NCI-H82 treated with DMSO at 0.1 percent for 48 hours (cell line): ENCODE measurements at regions not wholly inside any gene's neighbourhood (a gene's known extent, or its start where the extent isn't known, plus 50 kb on each side); places are given as distances from the start of the nearest gene placed in this dataset.
"Not testable (repeated sequence)": the region's sequence is repeated elsewhere in the genome, so short reads cannot be mapped to it uniquely, and the experiment has no call there.

Experiments
- DNase-seq: peaks from one replicate; lab custom pipeline; 2025; ENCODE audit not compliant: unreplicated experiment; lab: John Stamatoyannopoulos, UW

- no peak for DNase-seq
These were observed 367.0 kb downstream of the RND3 start for GRCh38 chr2:150120326-150120955.

GRCh38 chr2:150119819-150120218 lies 367.6 kb downstream of the RND3 start:
- no peak for DNase-seq

GRCh38 chr2:150114089-150114488 lies 373.4 kb downstream of the RND3 start:
- not testable (repeated sequence) for DNase-seq

GRCh38 chr2:150110548-150110947 lies 376.9 kb downstream of the RND3 start:
- no peak for DNase-seq

GRCh38 chr2:150109912-150110311 lies 377.6 kb downstream of the RND3 start:
- no peak for DNase-seq

GRCh38 chr2:150109028-150109427 lies 378.4 kb downstream of the RND3 start:
- DNase-seq: no peak

GRCh38 chr2:150107816-150108215 lies 379.7 kb downstream of the RND3 start:
- DNase-seq: no peak

- DNase-seq: no peak
These were observed 380.3 kb downstream of the RND3 start for GRCh38 chr2:150107170-150107569.

GRCh38 chr2:150101947-150102346 lies 385.5 kb downstream of the RND3 start:
- peak; percentile 92 for DNase-seq

GRCh38 chr2:150100834-150101233 lies 386.6 kb downstream of the RND3 start:
- no peak for DNase-seq

- no peak for DNase-seq
These were observed 387.1 kb downstream of the RND3 start for GRCh38 chr2:150100336-150100735.

- no peak for DNase-seq
These were observed 387.7 kb downstream of the RND3 start for GRCh38 chr2:150099805-150100204.

- no peak for DNase-seq
These were observed 389.5 kb downstream of the RND3 start for GRCh38 chr2:150097901-150098531.

GRCh38 chr2:150097402-150097801 lies 390.1 kb downstream of the RND3 start:
- no peak for DNase-seq

- DNase-seq: no peak
These were observed 391.9 kb downstream of the RND3 start for GRCh38 chr2:150095361-150096095.

GRCh38 chr2:150091846-150092245 lies 395.6 kb downstream of the RND3 start:
- DNase-seq: no peak

- DNase-seq: no peak
These were observed 397.4 kb downstream of the RND3 start for GRCh38 chr2:150090031-150090430.

- DNase-seq: no peak
These were observed 398.9 kb downstream of the RND3 start for GRCh38 chr2:150088538-150088937.

- no peak for DNase-seq
These were observed 402.0 kb downstream of the RND3 start for GRCh38 chr2:150085478-150085877.

GRCh38 chr2:150081775-150082481 lies 405.5 kb downstream of the RND3 start:
- DNase-seq: no peak

- peak; percentile 57 for DNase-seq
These were observed 411.2 kb downstream of the RND3 start for GRCh38 chr2:150076281-150076680.

GRCh38 chr2:150075831-150076230 lies 411.6 kb downstream of the RND3 start:
- DNase-seq: no peak
